Ascending aorta (tissue), 2 donors: ENCODE measurements at regions not wholly inside any gene's neighbourhood (a gene's known extent, or its start where the extent isn't known, plus 50 kb on each side); places are given as distances from the start of the nearest gene placed in this dataset.

ENCODE experiments used
- DNase-seq, 2 donors: peaks; one replicate each; pipeline ENCODE4 v3.0.0-alpha.2; 2019; ENCODE audit warnings: low spot score in 2 of 2
- H3K27ac ChIP-seq, 2 donors: fragments of 200-600 bp; sonication (generic); one replicate each; pipeline ENCODE4 v1.5.1; 2016 to 2017; ENCODE audit warnings: mild to moderate bottlenecking in 1 of 2
- H3K27me3 ChIP-seq: fragments of 200-600 bp; sonication (generic); one replicate; pipeline ENCODE4 v1.5.1; 2017
- H3K36me3 ChIP-seq, 2 donors: fragments of 200-600 bp; sonication (generic); one replicate each; pipeline ENCODE4 v1.5.1; 2016
- H3K4me1 ChIP-seq, 2 donors: fragments of 200-600 bp; sonication (generic); one replicate each; pipeline ENCODE4 v1.5.1; 2016 to 2017; ENCODE audit warnings: mild to moderate bottlenecking in 1 of 2
- H3K4me3 ChIP-seq, 2 donors: fragments of 200-600 bp; sonication (generic); one replicate each; pipeline ENCODE4 v1.5.1; 2016 to 2017; ENCODE audit warnings: mild to moderate bottlenecking in 1 of 2
- H3K9me3 ChIP-seq, 2 donors: fragments of 200-600 bp; sonication (generic); one replicate each; pipeline ENCODE4 v1.5.1; 2016
- CTCF ChIP-seq, 3 experiments: fragments of 200-600 bp in 2 of 3; fragments of 450-650 bp in 1 of 3; sonication (generic) in 2 of 3; IDR thresholded peaks; one replicate each; pipeline ENCODE4 v1.5.1; 2016 to 2019; ENCODE audit warnings: antibody characterized with exemption in 3 of 3, mild to moderate bottlenecking in 1 of 3, moderate library complexity in 1 of 3
- intact Hi-C: fragments of 100-400 bp; cut with DNase I; formaldehyde crosslinking; loops from one replicate; pipeline ENCODE4 v1.15.1; 2023

DNA sequence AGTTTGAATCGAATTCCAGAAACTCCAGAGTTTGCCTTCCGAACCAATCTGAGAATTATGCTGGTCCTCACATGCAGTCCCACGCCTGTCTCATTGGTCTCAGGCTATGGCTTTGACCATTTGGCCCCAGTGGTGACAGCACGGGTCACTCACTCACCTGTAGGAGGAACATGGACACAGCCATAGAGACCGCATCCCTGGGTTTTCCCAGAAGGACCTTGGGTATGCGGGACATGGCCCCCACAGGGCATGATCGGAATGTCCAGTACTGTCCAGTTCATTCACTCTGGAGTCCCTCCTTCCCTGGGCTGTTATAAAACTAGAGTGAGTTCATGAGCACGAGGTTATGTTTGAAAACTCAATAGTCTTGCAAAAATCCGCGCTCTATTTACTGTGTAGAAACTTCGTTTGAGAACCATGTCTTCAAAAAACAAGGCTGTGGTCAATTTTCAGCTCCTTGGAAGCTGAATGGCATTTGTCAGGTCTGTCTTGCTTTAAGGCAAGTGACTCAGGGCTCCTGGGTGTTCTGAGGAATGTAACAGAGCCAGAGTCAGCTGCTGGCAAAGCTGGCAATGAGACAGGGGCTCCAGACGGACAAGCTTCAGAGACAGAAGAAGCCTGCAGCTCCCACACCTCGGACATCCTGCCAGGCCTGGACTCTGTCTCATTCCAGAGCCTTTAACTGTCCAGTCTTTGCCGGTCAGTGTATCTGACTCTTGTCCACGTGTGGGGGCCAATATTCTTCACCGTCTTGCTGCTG, 86.7 kb upstream of the TMEM18 start:
- Histone ChIP-seq H3K27ac (no peak overlapping the region), H3K36me3 (no peaks in the 10 kb centered on the region), H3K4me3 (no peak overlapping the region), H3K4me1 (no peaks in the 10 kb centered on the region), H3K27me3 (no peaks in the 10 kb centered on the region), H3K9me3 (no peaks in the 10 kb centered on the region)
- TF ChIP-seq CTCF (IDR thresholded peaks at IDR 0.05), result no peak
- intact Hi-C loops, result no loop called here
- no peak for DNase-seq

GRCh38 chr2:762646-763045, 85.4 kb upstream of the TMEM18 start:
- H3K27me3 ChIP-seq, result no peaks in the 10 kb centered on the region
- no peak overlapping the region for H3K27ac ChIP-seq
- no peaks in the 10 kb centered on the region for H3K9me3 ChIP-seq
- no peaks in the 10 kb centered on the region for H3K36me3 ChIP-seq
- no peaks in the 10 kb centered on the region for H3K4me1 ChIP-seq
- H3K4me3 ChIP-seq, result no peak overlapping the region
- no peak for TF ChIP-seq CTCF (IDR thresholded peaks at IDR 0.05)
- no peak for DNase-seq
- intact Hi-C loops, result no loop called here

- Histone ChIP-seq H3K36me3 (no peaks in the 10 kb centered on the region), H3K4me3 (no peak overlapping the region), H3K27me3 (no peaks in the 10 kb centered on the region), H3K27ac (no peak overlapping the region), H3K9me3 (no peaks in the 10 kb centered on the region), H3K4me1 (no peaks in the 10 kb centered on the region)
- no peak for DNase-seq
- intact Hi-C loops, result no loop called here
- no peak for TF ChIP-seq CTCF (IDR thresholded peaks at IDR 0.05)
Observed at GRCh38 chr2:761384-761783, 84.2 kb upstream of the TMEM18 start.

DNA sequence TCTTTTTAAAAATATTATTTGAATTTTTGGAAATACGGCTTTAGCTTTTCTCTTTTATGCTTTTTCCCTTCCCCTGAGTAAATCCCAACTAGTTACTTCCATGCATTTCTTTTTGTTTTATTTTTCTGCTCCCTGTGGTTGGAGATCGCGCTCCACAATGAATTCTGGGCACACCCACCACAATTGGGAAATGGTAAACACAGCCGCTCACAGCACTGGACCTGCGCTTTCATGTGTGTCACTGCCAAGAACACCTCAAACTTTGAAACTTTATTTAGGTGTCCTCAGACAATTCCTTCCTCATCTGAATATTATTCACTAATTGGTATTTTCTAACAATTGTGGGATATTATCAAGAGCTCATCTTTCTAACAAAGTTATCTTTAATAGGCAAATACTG, 82.8 kb upstream of the TMEM18 start:
- intact Hi-C loops, result no loop called here
- no peak for DNase-seq
- no peak for TF ChIP-seq CTCF (IDR thresholded peaks at IDR 0.05)

GRCh38 chr2:758073-758820, 81.0 kb upstream of the TMEM18 start:
- Histone ChIP-seq H3K4me3 (no peak overlapping the region), H3K9me3 (no peaks in the 10 kb centered on the region), H3K27ac (no peak overlapping the region), H3K27me3 (no peaks in the 10 kb centered on the region), H3K36me3 (no peaks in the 10 kb centered on the region), H3K4me1 (no peaks in the 10 kb centered on the region)
- intact Hi-C loops, result no loop called here
- no peak for TF ChIP-seq CTCF (IDR thresholded peaks at IDR 0.05)
- DNase-seq, result no peak

More for the DNA sequence above, 82.8 kb upstream of the TMEM18 start:
- no peaks in the 10 kb centered on the region for H3K36me3 ChIP-seq
- no peaks in the 10 kb centered on the region for H3K9me3 ChIP-seq
- no peak overlapping the region for H3K4me3 ChIP-seq
- no peaks in the 10 kb centered on the region for H3K27me3 ChIP-seq
- no peaks in the 10 kb centered on the region for H3K4me1 ChIP-seq
- H3K27ac ChIP-seq, result no peak overlapping the region
